ENCODE measurements at regions not wholly inside any gene's neighbourhood (a gene's known extent, or its start where the extent isn't known, plus 50 kb on each side); places are given as distances from the start of the nearest gene placed in this dataset.

DNA sequence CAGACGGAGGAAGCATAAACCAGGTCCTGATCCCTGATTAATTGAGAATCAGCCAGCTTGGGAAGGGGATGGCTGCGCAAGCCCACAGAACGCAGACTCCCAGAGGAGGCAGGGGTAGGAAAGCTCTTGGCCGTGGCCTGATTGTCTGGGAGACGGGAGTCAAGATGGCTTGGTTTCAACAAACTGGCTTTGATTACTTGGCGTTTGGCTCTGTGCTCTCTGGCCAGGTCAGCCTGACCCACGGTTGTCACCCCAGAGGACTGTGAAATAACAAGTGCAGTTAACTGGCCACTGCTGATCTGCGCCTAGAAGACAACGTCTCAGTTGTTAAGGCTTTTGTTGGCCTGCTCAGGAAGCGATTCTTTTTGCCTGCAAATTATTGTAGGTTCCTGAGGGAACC lies 387.0 kb upstream of the PROK2 start:
- Histone ChIP-seq H2AFZ (replicated peaks; ENCODE audit: low read length, poor library complexity) (no peak overlapping the region), H3K9me1 (ENCODE audit: insufficient read depth, low read length) (no peaks in the 10 kb centered on the region), H2BK5ac (ENCODE audit: low read depth, low read length, poor library complexity, severe bottlenecking) (no peak overlapping the region), H3K4me3 (ENCODE audit: insufficient read depth, low read depth, low read length) (no peak overlapping the region), H3K27me3 (ENCODE audit: control insufficient read depth, insufficient read depth, low read length) (peaks cover 29% of the 10 kb centered on the region), H3K9ac (ENCODE audit: low read depth, low read length) (no peak overlapping the region), H4K20me1 (ENCODE audit: insufficient read depth, low read length) (no peaks in the 10 kb centered on the region), H3K9me3 (ENCODE audit: control insufficient read depth, insufficient read depth, low read length) (no peaks in the 10 kb centered on the region; the same call in 1 of the 2 replicates), H3K4ac (ENCODE audit: low read depth, low read length) (no peak overlapping the region), H3K79me1 (ENCODE audit: low read depth in 1 of 2, low read length in 2 of 2) (no peaks in the 10 kb centered on the region), H2BK15ac (ENCODE audit: low read depth, low read length) (no peak overlapping the region), H4K8ac (ENCODE audit: low read depth in 2 of 2, low read length in 2 of 2) (no peak overlapping the region), H3K36me3 (ENCODE audit: control insufficient read depth, insufficient read depth, low read length) (no peaks in the 10 kb centered on the region), H3K4me2 (ENCODE audit: low read depth, low read length) (no peak overlapping the region), H4K91ac (ENCODE audit: insufficient read depth, low read depth, low read length) (no peak overlapping the region), H3K14ac (replicated peaks; ENCODE audit: low read depth, low read length) (no peak overlapping the region), H3K27ac (ENCODE audit: insufficient read depth, low read length) (no peak overlapping the region), H2AK5ac (ENCODE audit: low read depth, low read length) (no peak overlapping the region), H3K56ac (ENCODE audit: extremely low read depth, insufficient read depth, low read length) (no peak overlapping the region), H3K4me1 (ENCODE audit: control insufficient read depth, insufficient read depth, low read length) (no peaks in the 10 kb centered on the region), H2BK120ac (ENCODE audit: low read depth, low read length) (no peak overlapping the region), H2AK9ac (replicated peaks; ENCODE audit: low read depth, low read length, poor library complexity) (no peak overlapping the region), H2BK20ac (ENCODE audit: low read depth, low read length) (no peak overlapping the region), H3K18ac (ENCODE audit: low read depth, low read length) (no peak overlapping the region), H4K5ac (ENCODE audit: low read depth, low read length) (no peak overlapping the region), H3K23ac (ENCODE audit: low read depth, low read length) (no peak overlapping the region)
- no peak for ATAC-seq (ENCODE audit: low read depth)
- WGBS, 2 experiments (ENCODE audit: extremely low coverage in 2 of 2, insufficient read length in 1 of 2) = 73% methylated on average over 6 of the region's 10 CpGs; no CpG with 5 or more reads in 1 of the 2 experiments
- ChIA-PET CTCF (interaction anchor here (0.7 kb wide), 1 partner anchor 107 kb away, joined by 6 read pairs; no protein-coding TSS in a partner anchor), POLR2A (ENCODE audit: unreplicated experiment) (no interaction called here)
- in situ Hi-C loops (cut with MboI; ENCODE audit: low sequenced_read_pairs) = no loop called here
- DNase-seq = no peak
- TF ChIP-seq, protein P1, sequence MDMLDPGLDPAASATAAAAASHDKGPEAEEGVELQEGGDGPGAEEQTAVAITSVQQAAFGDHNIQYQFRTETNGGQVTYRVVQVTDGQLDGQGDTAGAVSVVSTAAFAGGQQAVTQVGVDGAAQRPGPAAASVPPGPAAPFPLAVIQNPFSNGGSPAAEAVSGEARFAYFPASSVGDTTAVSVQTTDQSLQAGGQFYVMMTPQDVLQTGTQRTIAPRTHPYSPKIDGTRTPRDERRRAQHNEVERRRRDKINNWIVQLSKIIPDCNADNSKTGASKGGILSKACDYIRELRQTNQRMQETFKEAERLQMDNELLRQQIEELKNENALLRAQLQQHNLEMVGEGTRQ (IDR thresholded peaks at IDR 0.05; ENCODE audit: low read depth, low read length) = no peak
- no peak for TF ChIP-seq CHD1 (IDR thresholded peaks at IDR 0.05; ENCODE audit: low read depth, low read length)
- TF ChIP-seq, protein P2, sequence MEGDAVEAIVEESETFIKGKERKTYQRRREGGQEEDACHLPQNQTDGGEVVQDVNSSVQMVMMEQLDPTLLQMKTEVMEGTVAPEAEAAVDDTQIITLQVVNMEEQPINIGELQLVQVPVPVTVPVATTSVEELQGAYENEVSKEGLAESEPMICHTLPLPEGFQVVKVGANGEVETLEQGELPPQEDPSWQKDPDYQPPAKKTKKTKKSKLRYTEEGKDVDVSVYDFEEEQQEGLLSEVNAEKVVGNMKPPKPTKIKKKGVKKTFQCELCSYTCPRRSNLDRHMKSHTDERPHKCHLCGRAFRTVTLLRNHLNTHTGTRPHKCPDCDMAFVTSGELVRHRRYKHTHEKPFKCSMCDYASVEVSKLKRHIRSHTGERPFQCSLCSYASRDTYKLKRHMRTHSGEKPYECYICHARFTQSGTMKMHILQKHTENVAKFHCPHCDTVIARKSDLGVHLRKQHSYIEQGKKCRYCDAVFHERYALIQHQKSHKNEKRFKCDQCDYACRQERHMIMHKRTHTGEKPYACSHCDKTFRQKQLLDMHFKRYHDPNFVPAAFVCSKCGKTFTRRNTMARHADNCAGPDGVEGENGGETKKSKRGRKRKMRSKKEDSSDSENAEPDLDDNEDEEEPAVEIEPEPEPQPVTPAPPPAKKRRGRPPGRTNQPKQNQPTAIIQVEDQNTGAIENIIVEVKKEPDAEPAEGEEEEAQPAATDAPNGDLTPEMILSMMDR (conservative IDR thresholded peaks at IDR 0.05; ENCODE audit: low read depth, low read length) = no peak
- no peak for TF ChIP-seq POLR2A (IDR thresholded peaks at IDR 0.05; ENCODE audit: low read depth, low read length)
- no peak for TF ChIP-seq MAFK (IDR thresholded peaks at IDR 0.05; ENCODE audit: low read depth, low read length)
- no peak for TF ChIP-seq NFE2L2 (IDR thresholded peaks at IDR 0.05; ENCODE audit: low read depth, low read length)
- dilution Hi-C loops (cut with HindIII; ENCODE audit: low sequenced_read_pairs, unreplicated experiment) = no loop called here
- intact Hi-C loops (cut with micrococcal nuclease) = no loop called here
- no TSS peak for BruUV-seq (replicated peaks)

Measured in IMR-90 (cell line).